Neural cell (in vitro differentiated cells): ENCODE measurements at regions not wholly inside any gene's neighbourhood (a gene's known extent, or its start where the extent isn't known, plus 50 kb on each side); places are given as distances from the start of the nearest gene placed in this dataset.

ENCODE experiments used
- H2AFZ ChIP-seq: fragments of 200-600, 300-800 bp; sonication (generic), shearing (Covaris generic); 2 replicates; pipeline ENCODE4 v1.6.0; 2014; ENCODE audit warnings: low read depth, mild to moderate bottlenecking, antibody characterized with exemption, low read length, moderate library complexity
- H3F3A ChIP-seq: fragments of 200-600 bp; shearing (Covaris generic); 2 replicates; pipeline ENCODE4 v1.6.1; 2016; ENCODE audit warnings: mild to moderate bottlenecking, moderate library complexity, mixed read lengths, antibody characterized with exemption, low read length; ENCODE audit not compliant: insufficient read depth, poor library complexity, severe bottlenecking
- H3K27ac ChIP-seq: fragments of 200-600, 300-800 bp; sonication (generic), shearing (Covaris generic); 2 replicates; pipeline ENCODE4 v1.5.1; 2014; ENCODE audit warnings: mild to moderate bottlenecking, low read length, moderate library complexity
- H3K27me3 ChIP-seq: fragments of 300-800, 200-600 bp; sonication (generic), shearing (Covaris generic); 2 replicates; pipeline ENCODE4 v1.6.0; 2014; ENCODE audit warnings: mild to moderate bottlenecking, low read depth, low read length, moderate library complexity; ENCODE audit not compliant: insufficient read depth
- H3K36me3 ChIP-seq: fragments of 300-800, 200-600 bp; sonication (generic), shearing (Covaris generic); 2 replicates; pipeline ENCODE4 v1.5.1; 2014; ENCODE audit warnings: mild to moderate bottlenecking, antibody characterized with exemption, low read length, moderate library complexity; ENCODE audit not compliant: insufficient read depth
- H3K4me2 ChIP-seq: fragments of 300-800, 200-600 bp; sonication (generic), shearing (Covaris generic); 2 replicates; pipeline ENCODE4 v1.6.0; 2014; ENCODE audit warnings: mild to moderate bottlenecking, low read length
- H3K4me3 ChIP-seq: fragments of 300-800, 200-600 bp; sonication (generic), shearing (Covaris generic); 2 replicates; pipeline ENCODE4 v1.5.1; 2014; ENCODE audit warnings: mild to moderate bottlenecking, low read length, moderate library complexity
- H3K79me2 ChIP-seq: fragments of 200-600 bp; shearing (Covaris generic); replicated peaks from 2 replicates; pipeline ENCODE4 v1.6.0; 2014; ENCODE audit warnings: mild to moderate bottlenecking, low read length, moderate library complexity; ENCODE audit not compliant: insufficient read depth
- H3K9ac ChIP-seq: fragments of 300-800, 200-600 bp; sonication (generic), shearing (Covaris generic); 2 replicates; pipeline ENCODE4 v1.6.1; 2016; ENCODE audit warnings: mild to moderate bottlenecking, low read length, mixed read lengths
- H3K9me2 ChIP-seq: fragments of 200-600 bp; shearing (Covaris generic); 2 replicates; pipeline ENCODE4 v1.6.1; 2016; ENCODE audit warnings: mild to moderate bottlenecking, low read length, mixed read lengths; ENCODE audit not compliant: insufficient read depth
- H3K9me3 ChIP-seq: fragments of 200-600, 300-800 bp; sonication (generic), shearing (Covaris generic); 2 replicates; pipeline ENCODE4 v1.6.1; 2016; ENCODE audit warnings: mild to moderate bottlenecking, mixed run types, low read length, moderate library complexity, mixed read lengths
- H4K20me1 ChIP-seq: fragments of 200-600 bp; shearing (Covaris generic); 2 replicates; pipeline ENCODE4 v1.6.1; 2016; ENCODE audit warnings: mild to moderate bottlenecking, mixed run types; ENCODE audit not compliant: insufficient read depth
- CTCF ChIP-seq: fragments of 450-650 bp; IDR thresholded peaks from 2 replicates; pipeline ENCODE4 v1.5.1; 2014; ENCODE audit warnings: antibody characterized with exemption, mild to moderate bottlenecking, moderate library complexity; ENCODE audit not compliant: poor library complexity, severe bottlenecking
- EP300 ChIP-seq: fragments of 450-650 bp; conservative IDR thresholded peaks from 2 replicates; pipeline ENCODE4 v1.6.1; 2014; ENCODE audit warnings: antibody characterized with exemption, mild to moderate bottlenecking, moderate library complexity; ENCODE audit not compliant: poor library complexity, severe bottlenecking
- EZH2 ChIP-seq: fragments of 200-600, 300-800 bp; shearing (Covaris generic), sonication (generic); IDR thresholded peaks from 2 replicates; pipeline ENCODE4 v1.6.1; 2014; ENCODE audit warnings: antibody characterized with exemption, low read length, borderline replicate concordance, mild to moderate bottlenecking; ENCODE audit not compliant: insufficient read depth, poor library complexity, severe bottlenecking
- MXI1 ChIP-seq: fragments of 450-650 bp; conservative IDR thresholded peaks from 2 replicates; pipeline ENCODE4 v1.6.1; 2014; ENCODE audit warnings: antibody characterized with exemption, mild to moderate bottlenecking; ENCODE audit not compliant: poor library complexity, severe bottlenecking
- POLR2AphosphoS5 ChIP-seq: IDR thresholded peaks from 2 replicates; pipeline ENCODE4 v1.6.1; 2012
- RAD21 ChIP-seq: fragments of 450-650 bp; conservative IDR thresholded peaks from 2 replicates; pipeline ENCODE4 v1.6.1; 2014; ENCODE audit warnings: antibody characterized with exemption, mild to moderate bottlenecking, moderate library complexity
- REST ChIP-seq: IDR thresholded peaks from 2 replicates; pipeline ENCODE4 v1.6.1; 2012; ENCODE audit warnings: borderline replicate concordance
- SMC3 ChIP-seq: fragments of 450-650 bp; conservative IDR thresholded peaks from 2 replicates; pipeline ENCODE4 v1.6.1; 2014; ENCODE audit warnings: antibody characterized with exemption, mild to moderate bottlenecking, moderate library complexity; ENCODE audit not compliant: poor library complexity
- TAF1 ChIP-seq: IDR thresholded peaks from 2 replicates; pipeline ENCODE4 v1.6.1; 2012; ENCODE audit warnings: low read depth

- H3F3A ChIP-seq = no peaks in the 10 kb centered on the region
- no peaks in the 10 kb centered on the region for H3K36me3 ChIP-seq
- no peaks in the 10 kb centered on the region for H3K9me2 ChIP-seq
- no peaks in the 10 kb centered on the region for H3K79me2 ChIP-seq
- no peaks in the 10 kb centered on the region for H3K27me3 ChIP-seq
- no peaks in the 10 kb centered on the region for H3K9me3 ChIP-seq
- no peak overlapping the region for H3K4me2 ChIP-seq
- H2AFZ ChIP-seq = no peak overlapping the region
- H3K27ac ChIP-seq = no peak overlapping the region
- TF ChIP-seq RAD21 (no peak), MXI1 (no peak), POLR2AphosphoS5 (no peak)
- no peak overlapping the region for H3K4me3 ChIP-seq
- H3K9ac ChIP-seq = no peak overlapping the region
- H4K20me1 ChIP-seq = no peaks in the 10 kb centered on the region
Measured at GRCh38 chr13:89239361-89240127, 1568.4 kb downstream of the SLITRK5 start.

GRCh38 chr13:89255844-89256406 is 1584.8 kb downstream of the SLITRK5 start:
- TF ChIP-seq SMC3 (no peak), EZH2 (no peak)
- Histone ChIP-seq H3K9ac (no peak overlapping the region), H2AFZ (no peak overlapping the region), H3K4me3 (no peak overlapping the region), H3K36me3 (no peaks in the 10 kb centered on the region), H3F3A (no peaks in the 10 kb centered on the region), H3K27me3 (no peaks in the 10 kb centered on the region), H3K9me3 (peaks cover 6% of the 10 kb centered on the region), H3K4me2 (no peak overlapping the region), H3K79me2 (no peaks in the 10 kb centered on the region), H3K27ac (no peak overlapping the region), H3K9me2 (no peaks in the 10 kb centered on the region), H4K20me1 (no peaks in the 10 kb centered on the region)

GRCh38 chr13:89267734-89268133 is 1596.6 kb downstream of the SLITRK5 start:
- H3K27me3 ChIP-seq = no peaks in the 10 kb centered on the region
- TF ChIP-seq TAF1 (no peak), SMC3 (no peak), EZH2 (no peak), MXI1 (no peak), RAD21 (no peak), CTCF (no peak), EP300 (no peak), POLR2AphosphoS5 (no peak), REST (no peak)
- no peaks in the 10 kb centered on the region for H3K36me3 ChIP-seq
- no peaks in the 10 kb centered on the region for H4K20me1 ChIP-seq
- no peak overlapping the region for H3K4me3 ChIP-seq
- no peak overlapping the region for H3K9ac ChIP-seq
- no peaks in the 10 kb centered on the region for H3F3A ChIP-seq
- H3K79me2 ChIP-seq = no peaks in the 10 kb centered on the region
- no peaks in the 10 kb centered on the region for H3K9me3 ChIP-seq
- H3K4me2 ChIP-seq = no peak overlapping the region
- H3K9me2 ChIP-seq = no peaks in the 10 kb centered on the region
- H3K27ac ChIP-seq = no peak overlapping the region
- no peak overlapping the region for H2AFZ ChIP-seq
